ENCODE measurements at regions not wholly inside any gene's neighbourhood (a gene's known extent, or its start where the extent isn't known, plus 50 kb on each side); places are given as distances from the start of the nearest gene placed in this dataset.

GRCh38 chr11:87739261-87739660 lies 436.0 kb downstream of the RAB38 start:
- no peak for DNase-seq (ENCODE audit: low spot score)
- Histone ChIP-seq H3K27me3 (replicated peaks; ENCODE audit: insufficient read depth) (no peaks in the 10 kb centered on the region), H3K36me3 (no peaks in the 10 kb centered on the region), H3K4me3 (no peak overlapping the region), H3K4me1 (ENCODE audit: control insufficient read depth in 1 of 2, low read depth in 2 of 2) (peaks cover 3 to 7% of the 10 kb centered on the region in 2 donors), H3K27ac (no peak overlapping the region), H3K9me3 (no peaks in the 10 kb centered on the region)
- no peak for TF ChIP-seq CTCF (IDR thresholded peaks at IDR 0.05)
- ATAC-seq (ENCODE audit: insufficient number of reproducible peaks, low FRiP score, low read depth): no peak

- no peak for TF ChIP-seq CTCF (IDR thresholded peaks at IDR 0.05)
- no peak for ATAC-seq (ENCODE audit: insufficient number of reproducible peaks, low FRiP score, low read depth)
- Histone ChIP-seq H3K4me1 (ENCODE audit: control insufficient read depth in 1 of 2, low read depth in 2 of 2) (peaks cover 3 to 7% of the 10 kb centered on the region in 2 donors), H3K36me3 (no peaks in the 10 kb centered on the region), H3K9me3 (no peaks in the 10 kb centered on the region), H3K27me3 (replicated peaks; ENCODE audit: insufficient read depth) (no peaks in the 10 kb centered on the region), H3K27ac (no peak overlapping the region), H3K4me3 (no peak overlapping the region)
- no peak for DNase-seq (ENCODE audit: low spot score)
Measured at GRCh38 chr11:87736928-87737327, 438.3 kb downstream of the RAB38 start.

GRCh38 chr11:87726506-87726905 lies 448.7 kb downstream of the RAB38 start:
- no peak for ATAC-seq (ENCODE audit: insufficient number of reproducible peaks, low FRiP score, low read depth)
- Histone ChIP-seq H3K4me1 (ENCODE audit: control insufficient read depth in 1 of 2, low read depth in 2 of 2) (no peaks in the 10 kb centered on the region), H3K27ac (no peak overlapping the region), H3K4me3 (no peak overlapping the region), H3K36me3 (no peaks in the 10 kb centered on the region), H3K27me3 (replicated peaks; ENCODE audit: insufficient read depth) (no peaks in the 10 kb centered on the region), H3K9me3 (no peaks in the 10 kb centered on the region)
- DNase-seq (ENCODE audit: low spot score): no peak
- TF ChIP-seq CTCF (IDR thresholded peaks at IDR 0.05): no peak

- TF ChIP-seq CTCF (IDR thresholded peaks at IDR 0.05): no peak
- Histone ChIP-seq H3K36me3 (no peaks in the 10 kb centered on the region), H3K27ac (no peak overlapping the region), H3K4me1 (ENCODE audit: control insufficient read depth in 1 of 2, low read depth in 2 of 2) (peaks cover 3% of the 10 kb centered on the region in 2 donors), H3K4me3 (no peak overlapping the region), H3K27me3 (replicated peaks; ENCODE audit: insufficient read depth) (no peaks in the 10 kb centered on the region), H3K9me3 (no peaks in the 10 kb centered on the region)
- no peak for ATAC-seq (ENCODE audit: insufficient number of reproducible peaks, low FRiP score, low read depth)
- DNase-seq (ENCODE audit: low spot score): no peak
Measured at GRCh38 chr11:87724358-87724757, 450.9 kb downstream of the RAB38 start.

GRCh38 chr11:87722756-87723565 lies 452.3 kb downstream of the RAB38 start:
- peaks cover 5 to 13% of the 10 kb centered on the region in 2 donors for H3K4me1 ChIP-seq (ENCODE audit: control insufficient read depth in 1 of 2, low read depth in 2 of 2)
- ATAC-seq (ENCODE audit: insufficient number of reproducible peaks, low FRiP score, low read depth): no peak
- no peak for TF ChIP-seq CTCF (IDR thresholded peaks at IDR 0.05)

More at GRCh38 chr11:87722756-87723565, 452.3 kb downstream of the RAB38 start:
- H3K4me3 ChIP-seq: no peak overlapping the region
- no peak for DNase-seq (ENCODE audit: low spot score)
- H3K27ac ChIP-seq: no peak overlapping the region
- no peaks in the 10 kb centered on the region for H3K9me3 ChIP-seq
- H3K36me3 ChIP-seq: no peaks in the 10 kb centered on the region
- no peaks in the 10 kb centered on the region for H3K27me3 ChIP-seq (replicated peaks; ENCODE audit: insufficient read depth)
